SU-DHL-6 (cell line): ENCODE measurements at regions not wholly inside any gene's neighbourhood (a gene's known extent, or its start where the extent isn't known, plus 50 kb on each side); places are given as distances from the start of the nearest gene placed in this dataset.

Experiments
- CTCF ChIP-seq: fragments of 200-600 bp; sonication (generic); IDR thresholded peaks from one replicate; pipeline ENCODE4 v1.5.1; 2017; ENCODE audit warnings: antibody characterized with exemption, mild to moderate bottlenecking, low read length, moderate library complexity; ENCODE audit not compliant: insufficient read depth, poor library complexity, severe bottlenecking
- EZH2phosphoT487 ChIP-seq: fragments of 200-600 bp; sonication (generic), shearing (Covaris generic); conservative IDR thresholded peaks from 2 replicates; pipeline ENCODE4 v1.6.1; 2018; ENCODE audit warnings: mild to moderate bottlenecking, antibody characterized with exemption, low read length, moderate library complexity, mixed read lengths

- no peak for TF ChIP-seq EZH2phosphoT487
- TF ChIP-seq CTCF, result no peak
These were observed 809.1 kb downstream of the BCL11B start for GRCh38 chr14:98462908-98463307.
